SH-SY5Y (cell line): ENCODE measurements at regions not wholly inside any gene's neighbourhood (a gene's known extent, or its start where the extent isn't known, plus 50 kb on each side); places are given as distances from the start of the nearest gene placed in this dataset.

Experiments used
- GATA2 ChIP-seq: IDR thresholded peaks from 2 replicates; pipeline ENCODE4 v1.6.1; 2011; ENCODE audit warnings: mild to moderate bottlenecking, low read depth, low read length
- GATA3 ChIP-seq: IDR thresholded peaks from 2 replicates; pipeline ENCODE4 v1.6.1; 2011; ENCODE audit warnings: low read depth, mild to moderate bottlenecking, low read length, moderate library complexity

- TF ChIP-seq GATA2 = no peak
Measured at GRCh38 chr4:119872371-119873016, 194.2 kb downstream of the MAD2L1 start.

- no peak for TF ChIP-seq GATA3
- TF ChIP-seq GATA2 = no peak
Measured at GRCh38 chr4:119870856-119871255, 195.8 kb downstream of the MAD2L1 start.

GRCh38 chr4:119865789-119866188 is 200.9 kb downstream of the MAD2L1 start:
- TF ChIP-seq GATA3 (no peak), GATA2 (no peak)

- TF ChIP-seq GATA3 (no peak), GATA2 (no peak)
Measured at GRCh38 chr4:119865389-119865788, 201.3 kb downstream of the MAD2L1 start.

GRCh38 chr4:119861731-119862130 is 204.9 kb downstream of the MAD2L1 start:
- TF ChIP-seq GATA3 (no peak), GATA2 (no peak)

GRCh38 chr4:119858176-119858575 is 208.5 kb downstream of the MAD2L1 start:
- no peak for TF ChIP-seq GATA3
- TF ChIP-seq GATA2 = no peak

GRCh38 chr4:119854364-119854763 is 212.3 kb downstream of the MAD2L1 start:
- TF ChIP-seq GATA3 (no peak), GATA2 (no peak)

- TF ChIP-seq GATA3 (no peak), GATA2 (no peak)
Measured at GRCh38 chr4:119851649-119852048, 215.0 kb downstream of the MAD2L1 start.

GRCh38 chr4:119841361-119841760 is 212.8 kb upstream of the PDE5A start:
- TF ChIP-seq GATA3 (no peak), GATA2 (no peak)

GRCh38 chr4:119835613-119835910 is 207.0 kb upstream of the PDE5A start:
- TF ChIP-seq GATA2 (no peak), GATA3 (no peak)

GRCh38 chr4:119834906-119835612 is 206.5 kb upstream of the PDE5A start:
- TF ChIP-seq GATA2 (no peak), GATA3 (no peak)

- TF ChIP-seq GATA3 (no peak), GATA2 (no peak)
Measured at GRCh38 chr4:119833611-119834010, 205.0 kb upstream of the PDE5A start.

GRCh38 chr4:119832776-119833175 is 204.2 kb upstream of the PDE5A start:
- no peak for TF ChIP-seq GATA3
- no peak for TF ChIP-seq GATA2

GRCh38 chr4:119829326-119829725 is 200.7 kb upstream of the PDE5A start:
- TF ChIP-seq GATA3 = no peak
- TF ChIP-seq GATA2 = no peak

GRCh38 chr4:119825696-119826095 is 197.1 kb upstream of the PDE5A start:
- TF ChIP-seq GATA2 (no peak), GATA3 (no peak)
